HG02623 (cell line): ENCODE measurements at regions not wholly inside any gene's neighbourhood (a gene's known extent, or its start where the extent isn't known, plus 50 kb on each side); places are given as distances from the start of the nearest gene placed in this dataset.
"Not testable (repeated sequence)": the region's sequence is repeated elsewhere in the genome, so short reads cannot be mapped to it uniquely, and the experiment has no call there.

Experiments used
- ATAC-seq: cut with Tn5 transposase; IDR thresholded peaks from one replicate; pipeline ENCODE4 v1.9.1; 2021; ENCODE audit warnings: moderate library complexity; ENCODE audit not compliant: unreplicated experiment

DNA sequence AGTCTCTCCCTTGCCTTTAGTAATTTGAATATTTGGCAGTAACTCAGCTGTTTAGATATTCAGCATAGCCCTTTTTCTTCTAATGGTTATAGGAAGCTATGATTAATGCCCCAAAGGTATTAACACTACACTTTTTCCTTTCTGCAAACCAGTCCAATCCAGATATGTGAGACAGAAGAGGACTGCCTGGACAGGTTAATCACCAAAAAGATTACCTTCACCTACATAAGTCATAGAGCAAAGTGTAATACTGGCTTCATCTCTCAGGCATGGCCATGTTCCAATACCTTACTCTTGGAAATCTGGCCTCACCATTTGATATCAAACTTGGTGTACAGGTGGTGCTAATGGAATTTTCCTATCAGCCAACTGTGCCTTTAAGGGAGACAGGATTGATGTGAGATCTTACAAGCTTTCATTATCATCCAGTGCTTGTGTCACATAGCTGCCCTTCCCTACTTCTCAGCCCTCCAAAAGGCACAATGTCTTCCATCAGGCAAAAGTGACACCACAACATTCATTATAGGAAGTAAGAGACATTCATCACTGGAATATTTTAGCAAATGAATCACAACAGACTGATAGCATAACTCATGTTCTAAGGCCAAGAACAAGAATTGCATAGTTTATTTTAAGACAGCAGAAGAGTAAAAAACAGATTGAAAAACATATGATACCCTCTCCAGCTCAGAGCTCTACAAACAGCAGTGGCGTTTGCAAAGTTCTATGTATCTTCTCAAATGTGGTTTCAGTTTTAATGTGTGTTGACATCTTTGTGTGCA, 91.2 kb upstream of the PAM start:
- ATAC-seq = no peak

DNA sequence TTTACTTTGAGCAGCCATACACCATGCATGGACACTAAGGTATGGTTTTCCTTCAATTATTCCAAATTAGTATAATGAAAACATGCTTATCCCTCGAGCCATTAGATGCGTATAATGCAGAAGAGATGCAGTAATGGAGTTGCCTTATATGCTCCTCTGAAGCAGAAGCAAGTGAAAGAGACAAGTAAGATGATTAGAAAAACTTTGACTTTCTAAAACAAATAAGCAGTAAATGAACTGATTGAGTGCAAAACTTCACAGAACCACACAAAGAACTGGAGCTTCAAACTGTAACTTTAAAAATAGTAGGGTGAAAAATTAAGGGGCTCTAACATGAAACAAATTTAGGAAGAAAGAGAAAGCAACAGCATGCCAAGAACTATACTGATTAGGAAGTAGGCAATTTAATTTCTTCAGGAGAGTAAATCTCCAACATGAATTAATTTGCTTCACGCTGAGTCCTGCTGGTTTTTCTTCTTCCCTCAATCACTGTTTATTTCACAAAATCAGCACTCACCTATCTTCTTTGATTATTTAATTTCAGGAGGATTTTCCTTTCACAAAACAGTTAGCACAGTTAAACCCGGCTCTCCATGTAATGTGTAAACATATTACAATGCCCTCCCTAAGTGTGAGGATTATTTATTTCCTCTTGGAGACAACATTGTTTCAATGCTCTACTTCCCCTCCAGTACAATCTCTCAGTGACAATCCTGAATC, 90.3 kb upstream of the PAM start:
- no peak for ATAC-seq

DNA sequence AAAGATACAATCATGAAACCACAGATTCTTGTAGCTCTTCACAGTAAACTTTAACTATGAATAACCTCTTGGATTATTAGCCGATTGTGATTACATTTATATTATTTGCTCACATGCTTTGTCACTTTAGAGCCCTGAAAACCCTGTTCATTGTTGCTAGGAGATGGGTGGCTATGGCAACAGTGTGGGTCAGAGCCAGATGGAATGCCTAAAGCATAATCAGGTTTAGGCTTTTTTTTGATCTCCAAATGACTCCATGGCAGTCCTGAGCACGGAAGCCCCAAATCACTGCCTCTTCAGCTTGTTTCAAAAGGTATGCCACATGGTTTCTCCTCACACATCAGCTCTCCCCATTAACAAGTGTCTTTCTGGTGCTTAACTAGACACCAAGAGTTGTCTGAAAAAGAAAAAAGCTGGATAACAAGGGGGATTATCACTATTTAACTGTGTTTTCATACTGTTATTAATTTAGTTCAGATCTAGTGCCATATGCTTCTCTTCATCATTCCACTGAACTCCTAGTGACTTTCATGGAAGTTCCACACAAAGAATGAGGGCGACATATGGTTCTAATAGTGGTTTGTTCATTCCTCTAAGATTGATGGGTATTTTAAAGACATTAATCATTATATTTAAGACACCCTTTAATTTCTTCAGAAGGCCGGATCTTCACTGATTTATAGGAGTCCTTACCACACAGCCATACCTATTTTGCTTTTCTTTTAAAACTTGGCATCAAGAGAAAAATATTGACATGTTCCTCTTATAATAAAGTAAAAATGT, 88.8 kb upstream of the PAM start:
- ATAC-seq = no peak

DNA sequence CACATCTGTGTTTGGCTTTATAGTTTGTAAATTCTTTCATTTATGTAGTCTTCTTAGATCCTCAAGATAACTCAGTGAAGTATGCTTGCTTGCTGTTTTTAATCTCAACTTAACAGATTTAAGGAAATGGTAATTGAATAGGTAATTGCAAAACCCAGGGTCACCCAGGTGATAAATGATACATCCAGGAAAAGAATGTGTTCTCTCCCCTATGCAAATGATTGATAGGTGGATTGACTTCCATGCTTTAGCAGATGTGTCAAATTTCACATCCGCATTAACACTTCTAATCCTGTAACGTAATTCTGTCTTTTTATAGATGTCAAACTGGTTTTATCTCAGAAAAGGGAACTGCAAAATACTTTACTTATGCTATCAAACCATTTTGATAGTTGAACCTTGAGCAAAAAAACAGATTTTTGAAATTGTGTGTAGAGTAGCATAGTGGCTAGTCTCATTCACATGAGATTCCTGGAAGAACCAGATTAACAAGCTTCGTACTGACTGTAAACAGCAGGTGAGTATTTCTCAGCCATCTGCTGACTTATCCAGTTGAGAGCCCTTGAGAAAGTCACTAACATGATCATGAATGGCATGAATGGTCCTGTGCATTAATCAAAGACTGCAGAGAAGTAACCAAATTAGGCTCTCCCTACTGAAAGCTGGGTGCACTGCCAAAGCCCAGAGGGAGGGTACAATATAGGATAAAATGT, 86.7 kb upstream of the PAM start:
- no peak for ATAC-seq

GRCh38 chr5:102670224-102670836, 84.8 kb upstream of the PAM start:
- ATAC-seq = no peak

- not testable (repeated sequence) for ATAC-seq
Observed at GRCh38 chr5:102671033-102671734, 83.9 kb upstream of the PAM start.

GRCh38 chr5:102678267-102679058, 76.6 kb upstream of the PAM start:
- no peak for ATAC-seq

DNA sequence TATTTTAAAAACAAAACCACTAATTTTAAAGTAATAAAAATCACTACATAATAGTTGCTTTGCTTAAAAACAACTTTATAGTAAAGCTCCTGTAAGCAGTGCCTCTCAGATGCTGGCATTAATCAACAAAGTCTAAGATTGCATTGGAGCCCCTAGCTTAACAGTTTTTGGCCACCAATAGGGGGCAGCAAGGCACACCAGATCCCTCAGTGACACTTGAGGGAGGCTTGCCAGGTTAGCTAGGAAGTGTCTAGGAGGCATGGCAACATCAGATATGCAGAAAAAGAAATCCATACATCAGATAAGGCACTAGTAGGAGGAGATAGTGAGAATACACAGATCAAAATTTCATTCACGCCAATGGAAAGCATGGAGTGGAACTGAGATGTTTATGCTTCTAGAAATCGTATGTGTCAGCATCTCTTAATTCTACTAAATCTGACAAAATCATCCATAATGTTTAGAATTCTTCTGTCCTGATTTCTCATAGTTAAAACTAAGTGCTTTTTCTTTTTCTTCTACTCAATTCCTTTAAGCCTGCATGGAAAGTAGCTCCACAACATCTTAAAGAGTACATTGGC, 73.6 kb upstream of the PAM start:
- ATAC-seq = peak; percentile 96

DNA sequence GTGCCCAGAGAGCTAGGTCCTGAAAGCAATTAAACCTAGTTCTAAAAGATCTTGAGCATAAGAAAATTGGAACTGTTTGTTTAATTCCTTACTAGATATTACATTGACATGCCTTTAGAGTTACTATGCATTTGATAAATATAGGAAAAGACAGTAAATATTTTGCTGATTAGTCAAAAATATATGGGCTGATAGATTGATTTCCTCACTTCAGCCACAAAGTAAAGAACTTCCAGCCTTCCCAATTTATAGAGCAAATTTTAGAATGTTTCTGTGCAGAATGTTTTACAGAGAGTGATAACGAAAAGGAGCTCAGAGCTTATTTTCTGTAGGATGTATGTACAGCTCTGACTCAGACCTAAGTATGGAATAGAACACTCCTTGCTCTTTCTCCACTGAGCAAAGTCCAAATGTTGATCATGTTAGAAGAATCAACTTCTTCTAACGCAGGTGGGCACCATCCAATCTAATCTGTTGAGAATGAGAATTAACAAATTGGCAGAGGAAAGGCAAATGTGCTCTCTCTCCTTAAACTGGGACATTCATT, 72.9 kb upstream of the PAM start:
- no peak for ATAC-seq

DNA sequence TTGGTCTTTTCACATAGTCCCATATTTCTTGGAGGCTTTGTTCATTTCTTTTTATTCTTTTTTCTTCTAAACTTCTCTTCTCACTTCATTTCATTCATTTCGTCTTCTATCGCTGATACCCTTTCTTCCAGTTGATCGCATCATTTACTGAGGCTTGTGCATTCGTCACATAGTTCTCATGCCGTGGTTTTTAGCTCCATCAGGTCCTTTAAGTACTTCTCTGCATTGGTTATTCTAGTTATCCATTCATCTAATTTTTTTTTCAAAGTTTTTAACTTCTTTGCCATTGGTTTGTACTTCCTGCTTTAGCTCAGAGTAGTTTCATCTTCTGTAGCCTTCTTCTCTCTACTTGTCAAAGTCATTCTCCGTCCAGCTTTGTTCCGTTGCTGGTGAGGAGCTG, 67.0 kb upstream of the PAM start:
- ATAC-seq = not testable (repeated sequence)

DNA sequence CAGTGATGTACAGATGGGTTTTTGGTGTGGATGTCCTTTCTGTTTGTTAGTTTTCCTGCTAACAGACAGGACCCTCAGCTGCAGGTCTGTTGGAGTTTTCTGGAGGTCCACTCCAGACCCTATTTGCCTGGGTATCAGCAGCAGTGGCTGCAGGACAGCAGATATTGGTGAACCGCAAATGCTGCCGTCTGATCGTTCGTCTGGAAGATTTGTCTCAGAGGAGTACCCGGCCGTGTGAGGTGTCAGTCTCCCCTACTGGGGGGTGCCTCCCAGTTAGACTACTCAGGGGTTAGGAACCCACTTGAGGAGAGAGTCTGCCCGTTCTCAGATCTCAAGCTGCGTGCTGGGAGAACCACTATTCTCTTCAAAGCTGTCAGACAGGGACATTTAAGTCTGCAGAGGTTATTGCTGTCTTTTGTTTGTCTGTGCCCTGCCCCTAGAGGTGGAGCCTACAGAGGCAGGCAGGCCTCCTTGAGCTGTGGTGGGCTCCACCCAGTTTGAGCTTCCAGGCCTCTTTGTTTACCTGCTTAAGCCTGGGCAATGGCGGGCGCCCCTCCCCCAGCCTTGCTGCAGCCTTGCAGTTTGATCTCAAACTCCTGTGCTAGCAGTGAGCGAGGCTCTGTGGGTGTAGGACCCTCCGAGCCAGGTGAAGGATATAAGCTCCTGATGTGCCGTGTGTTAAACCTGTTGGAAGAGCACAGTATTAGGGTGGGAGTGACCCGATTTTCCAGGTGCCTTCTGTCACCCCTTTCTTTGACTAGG, 66.3 kb upstream of the PAM start:
- ATAC-seq = not testable (repeated sequence)

- ATAC-seq = no peak
Observed at GRCh38 chr5:102690910-102691309, 64.2 kb upstream of the PAM start.

DNA sequence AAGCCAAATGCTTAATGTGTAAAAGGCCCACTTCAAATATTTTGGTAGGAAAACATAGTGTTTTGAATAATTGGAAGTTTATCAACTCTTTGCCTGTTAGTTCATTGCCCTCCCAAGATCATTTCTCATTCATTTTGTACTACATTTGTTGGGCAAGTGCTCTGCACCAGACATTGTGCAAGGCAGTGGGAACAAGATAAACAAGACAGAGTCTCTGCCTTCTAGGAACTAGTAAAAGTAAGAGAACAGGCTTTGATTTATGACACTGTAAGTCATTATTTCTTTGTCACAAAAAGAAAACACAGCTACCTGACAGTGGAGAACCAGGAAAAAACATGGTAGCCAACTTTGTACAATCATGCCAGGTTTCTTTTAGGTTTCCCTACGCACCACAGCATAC, 63.7 kb upstream of the PAM start:
- ATAC-seq = no peak

GRCh38 chr5:102700120-102700831, 54.8 kb upstream of the PAM start:
- no peak for ATAC-seq

GRCh38 chr5:102700916-102701315, 54.2 kb upstream of the PAM start:
- ATAC-seq = no peak

DNA sequence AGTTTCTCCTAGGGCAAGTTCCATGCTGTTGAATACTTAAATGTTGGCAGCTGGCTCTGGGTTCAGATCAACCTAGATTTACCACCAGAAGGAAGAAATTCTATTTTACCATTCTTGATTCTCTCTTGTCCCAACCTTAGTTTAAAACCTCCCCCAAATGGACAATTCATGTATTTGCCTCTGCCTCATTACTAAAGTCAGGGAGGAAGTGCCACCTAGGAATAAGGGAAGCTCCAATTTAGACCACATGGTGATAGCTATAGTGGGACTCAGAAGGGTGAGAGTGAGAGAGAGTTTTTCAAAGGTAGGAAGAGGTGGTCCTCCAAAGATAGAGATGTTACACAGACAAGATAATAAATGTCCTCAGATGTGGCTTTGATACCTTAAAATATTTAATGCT, 53.4 kb upstream of the PAM start:
- no peak for ATAC-seq
